GM23338 (cell line): ENCODE measurements at regions not wholly inside any gene's neighbourhood (a gene's known extent, or its start where the extent isn't known, plus 50 kb on each side); places are given as distances from the start of the nearest gene placed in this dataset.

ENCODE experiments used
- ATAC-seq: fragments of 200-7000 bp; cut with Tn5 transposase; 3 replicates; pipeline ENCODE4 v1.9.1; 2020
- DNase-seq: peaks from one replicate; pipeline ENCODE4 v3.0.0-alpha.2; 2015; ENCODE audit warnings: low spot score
- H2AFZ ChIP-seq: fragments of 200-600 bp; sonication (generic); 2 replicates; pipeline ENCODE4 v1.8.0; 2016; ENCODE audit warnings: antibody characterized with exemption, mild to moderate bottlenecking, moderate library complexity
- H3F3A ChIP-seq: fragments of 200-600 bp; sonication (generic); replicated peaks from 2 replicates; pipeline ENCODE4 v1.8.0; 2017; ENCODE audit warnings: antibody characterized with exemption, mixed run types, low read depth
- H3K27ac ChIP-seq: fragments of 200-600 bp; sonication (generic); 2 replicates; pipeline ENCODE4 v1.6.1; 2016; ENCODE audit warnings: low read depth
- H3K27me3 ChIP-seq: fragments of 200-600 bp; sonication (generic); 2 replicates; pipeline ENCODE4 v1.8.0; 2016; ENCODE audit warnings: mild to moderate bottlenecking, mixed run types, moderate library complexity; ENCODE audit not compliant: insufficient read depth
- H3K36me3 ChIP-seq: fragments of 200-600 bp; sonication (generic); 2 replicates; pipeline ENCODE4 v1.8.0; 2016; ENCODE audit warnings: mild to moderate bottlenecking; ENCODE audit not compliant: insufficient read depth
- H3K4me1 ChIP-seq: fragments of 200-600 bp; sonication (generic); 2 replicates; pipeline ENCODE4 v1.8.0; 2016; ENCODE audit warnings: mild to moderate bottlenecking, moderate library complexity; ENCODE audit not compliant: insufficient read depth
- H3K4me2 ChIP-seq: fragments of 200-600 bp; sonication (generic); 2 replicates; pipeline ENCODE4 v1.7.1; 2017; ENCODE audit warnings: mixed run types
- H3K4me3 ChIP-seq: fragments of 200-600 bp; sonication (generic); 2 replicates; pipeline ENCODE4 v1.6.1; 2016; ENCODE audit warnings: mixed run types
- H3K79me2 ChIP-seq: fragments of 200-600 bp; sonication (generic); replicated peaks from 2 replicates; pipeline ENCODE4 v1.8.0; 2017; ENCODE audit warnings: mild to moderate bottlenecking; ENCODE audit not compliant: insufficient read depth
- H3K9me2 ChIP-seq: fragments of 200-600 bp; sonication (generic); 2 replicates; pipeline ENCODE4 v1.8.0; 2017; ENCODE audit not compliant: insufficient read depth
- H4K20me1 ChIP-seq: fragments of 200-600 bp; sonication (generic); replicated peaks from 2 replicates; pipeline ENCODE4 v1.8.0; 2017; ENCODE audit warnings: mild to moderate bottlenecking; ENCODE audit not compliant: insufficient read depth
- H3K27ac Mint-ChIP-seq: 2 replicates; pipeline ENCODE4 v1.8.0; 2020; ENCODE audit warnings: inconsistent platforms, mild to moderate bottlenecking, moderate library complexity, mixed read lengths
- H3K27me3 Mint-ChIP-seq: 3 replicates; pipeline ENCODE4 v1.8.0; 2022; ENCODE audit warnings: low read depth, mild to moderate bottlenecking, moderate library complexity, mixed read lengths, inconsistent platforms; ENCODE audit not compliant: insufficient read depth, poor library complexity
- H3K36me3 Mint-ChIP-seq: 3 replicates; pipeline ENCODE4 v1.8.0; 2021; ENCODE audit warnings: low read depth, mild to moderate bottlenecking, inconsistent platforms, moderate library complexity, mixed read lengths
- H3K4me1 Mint-ChIP-seq: 3 replicates; pipeline ENCODE4 v1.8.0; 2020; ENCODE audit warnings: mild to moderate bottlenecking, inconsistent platforms, mixed read lengths
- H3K4me3 Mint-ChIP-seq: 3 replicates; pipeline ENCODE4 v1.8.0; 2021; ENCODE audit warnings: moderate library complexity, mild to moderate bottlenecking, inconsistent platforms, mixed read lengths
- H3K9me3 Mint-ChIP-seq: 3 replicates; pipeline ENCODE4 v1.8.0; 2020; ENCODE audit warnings: moderate library complexity, mild to moderate bottlenecking, inconsistent platforms, mixed read lengths
- CREB1 ChIP-seq: fragments of 250-450 bp; sonication (Bioruptor Pico); IDR thresholded peaks from 2 replicates; pipeline ENCODE4 v1.5.0; 2020; ENCODE audit warnings: low read depth, mild to moderate bottlenecking, moderate library complexity
- CTCF ChIP-seq, 2 experiments: fragments of 200-600 bp in 1 of 2; sonication (generic) in 1 of 2; conservative IDR thresholded peaks; 2 replicates each; pipeline versions ENCODE4 v1.5.1 to v1.6.1; 2016 to 2017; ENCODE audit warnings: antibody characterized with exemption in 2 of 2, low read depth in 2 of 2, mild to moderate bottlenecking in 2 of 2, moderate library complexity in 1 of 2
- ETS1 ChIP-seq: IDR thresholded peaks from 2 replicates; pipeline ENCODE4 v1.6.1; 2016; ENCODE audit warnings: antibody characterized with exemption
- JUNB ChIP-seq: IDR thresholded peaks from one replicate; pipeline ENCODE4 v1.6.1; 2016; ENCODE audit warnings: antibody characterized with exemption; ENCODE audit not compliant: unreplicated experiment
- NANOG ChIP-seq: IDR thresholded peaks from 2 replicates; pipeline ENCODE4 v1.6.1; 2016; ENCODE audit warnings: antibody characterized with exemption, borderline replicate concordance
- REST ChIP-seq: IDR thresholded peaks from one replicate; pipeline ENCODE4 v1.6.1; 2018; ENCODE audit warnings: antibody characterized with exemption; ENCODE audit not compliant: unreplicated experiment
- STAT1 ChIP-seq: IDR thresholded peaks from one replicate; pipeline ENCODE4 v1.6.1; 2016; ENCODE audit warnings: antibody characterized with exemption; ENCODE audit not compliant: unreplicated experiment
- ZNF114 ChIP-seq: fragments of 250-450 bp; sonication (Bioruptor Pico); IDR thresholded peaks from 2 replicates; pipeline ENCODE4 v1.5.0; 2020; ENCODE audit warnings: mild to moderate bottlenecking, moderate library complexity
- ZNF331 ChIP-seq: fragments of 250-450 bp; sonication (Bioruptor Pico); IDR thresholded peaks from 2 replicates; pipeline ENCODE4 v1.5.0; 2020; ENCODE audit warnings: low read depth, mild to moderate bottlenecking, moderate library complexity
- ZNF462 ChIP-seq: fragments of 250-450 bp; sonication (Bioruptor Pico); IDR thresholded peaks from 2 replicates; pipeline ENCODE4 v1.5.0; 2020; ENCODE audit warnings: mild to moderate bottlenecking, moderate library complexity

GRCh38 chr3:178472941-178473340 lies 63.3 kb upstream of the KCNMB2 start:
- Histone ChIP-seq H3K79me2 (no peaks in the 10 kb centered on the region), H2AFZ (no peak overlapping the region), H3K27me3 (no peaks in the 10 kb centered on the region), H3K9me2 (no peaks in the 10 kb centered on the region), H3K36me3 (no peaks in the 10 kb centered on the region), H3F3A (no peaks in the 10 kb centered on the region), H3K4me1 (no peaks in the 10 kb centered on the region), H3K4me2 (no peak overlapping the region), H3K4me3 (no peak overlapping the region), H3K27ac (no peak overlapping the region), H4K20me1 (no peaks in the 10 kb centered on the region)
- TF ChIP-seq ZNF331 = no peak
- TF ChIP-seq CREB1 (CRISPR knock-in tag) = no peak
- TF ChIP-seq ETS1 = no peak
- TF ChIP-seq CTCF (conservative IDR thresholded peaks at IDR 0.05; ENCODE audit: low read depth in 2 of 2) = no peak
- TF ChIP-seq JUNB = no peak
- no peak for TF ChIP-seq ZNF114
- TF ChIP-seq NANOG = no peak
- TF ChIP-seq ZNF462 (CRISPR knock-in tag) = no peak
- no peak for TF ChIP-seq STAT1
- TF ChIP-seq REST = no peak
- Mint-ChIP-seq H3K4me1 (no peaks in the 10 kb centered on the region), H3K27ac (no peak overlapping the region), H3K27me3 (no peaks in the 10 kb centered on the region), H3K36me3 (no peaks in the 10 kb centered on the region), H3K9me3 (no peaks in the 10 kb centered on the region), H3K4me3 (no peak overlapping the region)
- ATAC-seq (no peak), DNase-seq (no peak)
